ENCODE measurements at regions not wholly inside any gene's neighbourhood (a gene's known extent, or its start where the extent isn't known, plus 50 kb on each side); places are given as distances from the start of the nearest gene placed in this dataset.

- Histone ChIP-seq H3K79me2 (ENCODE audit: insufficient read depth, low read length) (no peaks in the 10 kb centered on the region), H3K9me3 (replicated peaks in 1 of 2; ENCODE audit: control insufficient read depth in 1 of 2, insufficient read depth in 1 of 2, low read length in 2 of 2) (peaks cover 12 to 17% of the 10 kb centered on the region in 2 donors), H3K4me2 (replicated peaks; ENCODE audit: extremely low read depth, low read length, poor library complexity, severe bottlenecking) (no peak overlapping the region), H4K20me1 (ENCODE audit: insufficient read depth, low read length) (no peaks in the 10 kb centered on the region), H3K9ac (ENCODE audit: insufficient read depth, low read length, poor library complexity, severe bottlenecking) (no peak overlapping the region), H3K27me3 (ENCODE audit: control insufficient read depth in 2 of 2, insufficient read depth in 2 of 2, low read length in 2 of 2) (no peaks in the 10 kb centered on the region), H2AFZ (ENCODE audit: insufficient read depth, low read depth, low read length, poor library complexity, severe bottlenecking) (no peak overlapping the region), H3K4me1 (ENCODE audit: control insufficient read depth in 1 of 2, insufficient read depth in 2 of 2, low read length in 2 of 2) (no peaks in the 10 kb centered on the region), H3K4me3 (replicated peaks in 1 of 3; ENCODE audit: low read depth in 2 of 3, low read length in 3 of 3) (no peak overlapping the region), H3K36me3 (replicated peaks in 1 of 2; ENCODE audit: control insufficient read depth in 1 of 2, insufficient read depth in 2 of 2, low read length in 2 of 2) (no peaks in the 10 kb centered on the region), H3K27ac (ENCODE audit: low read depth in 1 of 2, low read length in 2 of 2) (no peak overlapping the region)
- Mint-ChIP-seq H3K4me3 (no peak overlapping the region), H3K27me3 (ENCODE audit: low read depth in 3 of 3) (peaks cover 0 to 2% (median 0%) of the 10 kb centered on the region in 3 donors), H3K9me3 (peaks cover 15 to 33% (median 18%) of the 10 kb centered on the region in 7 donors), H3K36me3 (no peaks in the 10 kb centered on the region), H3K27ac (no peak overlapping the region), H3K4me1 (no peaks in the 10 kb centered on the region)
- TF ChIP-seq CTCF (IDR thresholded peaks at IDR 0.05), result no peak
- intact Hi-C loops (cut with micrococcal nuclease), result no loop called here
- DNase-seq, result no peak
- no CpG with 5 or more reads among the region's 2 CpGs for WGBS (ENCODE audit: insufficient coverage)
Observed at GRCh38 chr13:75181906-75182305, 300.1 kb downstream of the TBC1D4 start.

- Histone ChIP-seq H3K36me3 (replicated peaks in 1 of 2; ENCODE audit: control insufficient read depth in 1 of 2, insufficient read depth in 2 of 2, low read length in 2 of 2) (no peaks in the 10 kb centered on the region), H2AFZ (ENCODE audit: insufficient read depth, low read depth, low read length, poor library complexity, severe bottlenecking) (no peak overlapping the region), H4K20me1 (ENCODE audit: insufficient read depth, low read length) (no peaks in the 10 kb centered on the region), H3K27ac (ENCODE audit: low read depth in 1 of 2, low read length in 2 of 2) (no peak overlapping the region), H3K4me1 (ENCODE audit: control insufficient read depth in 1 of 2, insufficient read depth in 2 of 2, low read length in 2 of 2) (no peaks in the 10 kb centered on the region), H3K27me3 (ENCODE audit: control insufficient read depth in 2 of 2, insufficient read depth in 2 of 2, low read length in 2 of 2) (no peaks in the 10 kb centered on the region), H3K9me3 (replicated peaks in 1 of 2; ENCODE audit: control insufficient read depth in 1 of 2, insufficient read depth in 1 of 2, low read length in 2 of 2) (peaks cover 18 to 21% of the 10 kb centered on the region in 2 donors), H3K4me3 (replicated peaks in 1 of 3; ENCODE audit: low read depth in 2 of 3, low read length in 3 of 3) (no peak overlapping the region), H3K79me2 (ENCODE audit: insufficient read depth, low read length) (no peaks in the 10 kb centered on the region), H3K4me2 (replicated peaks; ENCODE audit: extremely low read depth, low read length, poor library complexity, severe bottlenecking) (no peak overlapping the region), H3K9ac (ENCODE audit: insufficient read depth, low read length, poor library complexity, severe bottlenecking) (no peak overlapping the region)
- H3K9me3 Mint-ChIP-seq, result peaks cover 16 to 41% (median 18%) of the 10 kb centered on the region in 7 donors
- no peak for TF ChIP-seq CTCF (IDR thresholded peaks at IDR 0.05)
- intact Hi-C loops (cut with micrococcal nuclease), result no loop called here
- H3K4me1 Mint-ChIP-seq, result no peaks in the 10 kb centered on the region
- DNase-seq, result no peak
- H3K27me3 Mint-ChIP-seq (ENCODE audit: low read depth in 3 of 3), result peaks cover 0 to 2% (median 0%) of the 10 kb centered on the region in 3 donors
- H3K4me3 Mint-ChIP-seq, result no peak overlapping the region
- WGBS (ENCODE audit: insufficient coverage), result no CpG with 5 or more reads among the region's 1 CpG
- H3K36me3 Mint-ChIP-seq, result no peaks in the 10 kb centered on the region
- H3K27ac Mint-ChIP-seq, result no peak overlapping the region
Observed at GRCh38 chr13:75180805-75181455, 301.0 kb downstream of the TBC1D4 start.

All from CD14-positive monocyte (primary cell).